ENCODE measurements at regions not wholly inside any gene's neighbourhood (a gene's known extent, or its start where the extent isn't known, plus 50 kb on each side); places are given as distances from the start of the nearest gene placed in this dataset.

GRCh38 chr13:91097269-91097668 is 250.2 kb upstream of the MIR17HG start:
- no peak for TF ChIP-seq CTCF (IDR thresholded peaks at IDR 0.05; ENCODE audit: insufficient read depth, low read length)
- no peak overlapping the region for H3K4me3 ChIP-seq (ENCODE audit: low read depth, low read length)
- no peak for DNase-seq (ENCODE audit: low read depth)

GRCh38 chr13:91099877-91100276 is 247.6 kb upstream of the MIR17HG start:
- DNase-seq (ENCODE audit: low read depth): no peak
- TF ChIP-seq CTCF (IDR thresholded peaks at IDR 0.05; ENCODE audit: insufficient read depth, low read length): no peak

GRCh38 chr13:91100944-91101343 is 246.5 kb upstream of the MIR17HG start:
- H3K4me3 ChIP-seq (ENCODE audit: low read depth, low read length): no peak overlapping the region
- no peak for TF ChIP-seq CTCF (IDR thresholded peaks at IDR 0.05; ENCODE audit: insufficient read depth, low read length)
- DNase-seq (ENCODE audit: low read depth): no peak

More at GRCh38 chr13:91099877-91100276, 247.6 kb upstream of the MIR17HG start:
- H3K4me3 ChIP-seq (ENCODE audit: low read depth, low read length): no peak overlapping the region

GRCh38 chr13:91101381-91101780 is 246.1 kb upstream of the MIR17HG start:
- no peak overlapping the region for H3K4me3 ChIP-seq (ENCODE audit: low read depth, low read length)
- no peak for DNase-seq (ENCODE audit: low read depth)
- no peak for TF ChIP-seq CTCF (IDR thresholded peaks at IDR 0.05; ENCODE audit: insufficient read depth, low read length)

GRCh38 chr13:91105270-91105669 is 242.2 kb upstream of the MIR17HG start:
- DNase-seq (ENCODE audit: low read depth): no peak
- H3K4me3 ChIP-seq (ENCODE audit: low read depth, low read length): no peak overlapping the region
- TF ChIP-seq CTCF (IDR thresholded peaks at IDR 0.05; ENCODE audit: insufficient read depth, low read length): no peak

DNA sequence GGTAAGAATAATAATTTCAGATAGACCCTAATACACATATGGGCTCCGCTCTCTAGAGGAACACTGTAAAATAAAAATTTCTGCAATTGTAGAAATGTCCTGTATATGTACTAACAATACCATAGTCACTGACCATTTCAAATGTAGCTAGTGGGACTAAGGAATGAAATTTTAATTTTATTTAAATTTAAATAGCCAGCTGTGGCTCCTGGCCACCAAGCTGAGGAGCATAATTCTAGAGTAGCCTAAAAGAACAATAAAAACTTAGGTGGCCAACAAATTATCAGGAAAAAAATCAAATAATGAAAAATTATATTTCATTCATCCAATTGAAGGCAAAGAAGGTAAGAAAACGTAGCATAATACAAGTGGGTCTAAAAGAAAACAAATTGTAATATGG is 240.9 kb upstream of the MIR17HG start:
- no peak for TF ChIP-seq CTCF (IDR thresholded peaks at IDR 0.05; ENCODE audit: insufficient read depth, low read length)

DNA sequence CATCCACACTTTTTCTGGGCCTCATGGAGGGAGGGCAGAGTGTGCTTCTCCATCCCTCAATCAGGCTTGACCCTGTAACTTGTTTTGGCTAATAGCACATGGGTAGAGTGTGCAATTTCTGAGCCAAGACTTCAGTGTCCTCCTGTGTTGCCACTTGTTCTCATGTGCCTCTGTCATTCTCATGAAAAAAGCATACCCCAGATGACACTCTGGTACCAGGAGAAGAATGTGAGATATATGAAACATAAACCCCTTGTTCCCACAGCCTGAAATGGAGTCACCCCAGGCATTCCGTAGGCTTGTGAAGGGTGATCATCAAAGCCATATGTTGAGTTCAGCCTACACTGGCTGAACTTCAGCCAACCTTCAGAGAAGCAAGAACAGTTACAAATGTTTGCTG is 239.2 kb upstream of the MIR17HG start:
- no peak for DNase-seq (ENCODE audit: low read depth)
- no peak for TF ChIP-seq CTCF (IDR thresholded peaks at IDR 0.05; ENCODE audit: insufficient read depth, low read length)
- H3K4me3 ChIP-seq (ENCODE audit: low read depth, low read length): no peak overlapping the region

More for the DNA sequence above, 240.9 kb upstream of the MIR17HG start:
- H3K4me3 ChIP-seq (ENCODE audit: low read depth, low read length): no peak overlapping the region
- DNase-seq (ENCODE audit: low read depth): no peak
